Astrocyte of the hippocampus (primary cell): ENCODE measurements at regions not wholly inside any gene's neighbourhood (a gene's known extent, or its start where the extent isn't known, plus 50 kb on each side); places are given as distances from the start of the nearest gene placed in this dataset.
"Not testable (repeated sequence)": the region's sequence is repeated elsewhere in the genome, so short reads cannot be mapped to it uniquely, and the experiment has no call there.

Experiments used
- DNase-seq: peaks from one replicate; pipeline ENCODE4 v3.0.0; 2011; ENCODE audit warnings: low read depth, low spot score

DNA sequence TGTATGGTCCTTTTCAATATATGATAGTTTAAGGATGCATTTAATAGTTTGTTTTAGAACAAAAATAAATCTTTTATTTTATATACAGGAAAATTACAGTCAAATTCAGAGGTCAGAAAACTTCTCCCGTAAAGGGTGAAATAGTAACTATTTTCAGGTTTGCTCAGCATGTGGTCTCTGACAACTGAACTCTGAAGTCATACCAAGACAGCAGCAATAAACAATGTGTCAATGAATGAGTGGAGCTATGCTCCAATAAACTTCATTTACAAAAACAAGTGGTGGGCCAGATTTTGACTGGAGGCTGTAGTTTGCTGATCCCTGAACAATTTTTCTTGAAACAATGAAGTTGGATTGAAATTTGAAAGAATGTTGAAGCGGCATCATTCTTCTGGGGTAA lies 123.6 kb downstream of the ZNF248 start:
- DNase-seq, result no peak

DNA sequence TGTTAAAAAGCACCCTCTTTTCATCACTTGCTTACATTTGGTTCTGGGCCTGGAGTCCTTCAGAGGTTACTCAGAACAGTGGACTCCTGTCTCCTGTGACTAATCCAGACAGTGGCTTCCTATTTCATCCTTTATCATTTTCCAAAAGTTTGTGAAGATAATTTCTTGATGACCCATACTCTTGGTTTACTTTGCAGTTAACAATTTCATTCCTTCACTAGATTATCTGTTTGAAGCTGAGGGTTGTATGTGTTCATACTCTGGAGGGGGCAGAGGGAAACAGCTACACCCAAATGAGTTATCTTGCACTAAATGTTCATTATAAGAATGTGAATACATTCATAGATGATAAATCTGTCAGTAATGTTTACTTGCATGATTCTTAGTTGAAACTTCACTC lies 124.7 kb downstream of the ZNF248 start:
- DNase-seq, result no peak

DNA sequence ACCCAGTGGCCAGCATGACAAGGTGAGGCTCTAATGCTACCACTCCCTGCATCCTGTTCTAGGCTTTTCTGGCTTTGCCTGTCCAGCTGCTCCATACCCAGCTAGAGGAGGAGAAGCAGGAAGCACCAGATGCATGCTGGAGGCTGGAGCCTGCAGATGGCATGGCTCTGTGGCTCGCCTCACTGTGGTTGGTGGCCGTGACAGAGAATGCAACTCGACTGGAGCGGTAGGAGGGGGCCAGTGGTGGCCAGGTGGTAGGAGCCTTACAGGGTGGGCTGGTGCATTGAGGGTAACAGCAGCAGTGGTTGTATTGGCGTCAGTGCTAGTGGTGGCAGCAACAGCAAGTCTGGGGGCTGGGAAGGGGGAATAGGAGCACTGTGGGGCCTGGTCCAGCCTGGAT lies 128.6 kb downstream of the ZNF248 start:
- no peak for DNase-seq

DNA sequence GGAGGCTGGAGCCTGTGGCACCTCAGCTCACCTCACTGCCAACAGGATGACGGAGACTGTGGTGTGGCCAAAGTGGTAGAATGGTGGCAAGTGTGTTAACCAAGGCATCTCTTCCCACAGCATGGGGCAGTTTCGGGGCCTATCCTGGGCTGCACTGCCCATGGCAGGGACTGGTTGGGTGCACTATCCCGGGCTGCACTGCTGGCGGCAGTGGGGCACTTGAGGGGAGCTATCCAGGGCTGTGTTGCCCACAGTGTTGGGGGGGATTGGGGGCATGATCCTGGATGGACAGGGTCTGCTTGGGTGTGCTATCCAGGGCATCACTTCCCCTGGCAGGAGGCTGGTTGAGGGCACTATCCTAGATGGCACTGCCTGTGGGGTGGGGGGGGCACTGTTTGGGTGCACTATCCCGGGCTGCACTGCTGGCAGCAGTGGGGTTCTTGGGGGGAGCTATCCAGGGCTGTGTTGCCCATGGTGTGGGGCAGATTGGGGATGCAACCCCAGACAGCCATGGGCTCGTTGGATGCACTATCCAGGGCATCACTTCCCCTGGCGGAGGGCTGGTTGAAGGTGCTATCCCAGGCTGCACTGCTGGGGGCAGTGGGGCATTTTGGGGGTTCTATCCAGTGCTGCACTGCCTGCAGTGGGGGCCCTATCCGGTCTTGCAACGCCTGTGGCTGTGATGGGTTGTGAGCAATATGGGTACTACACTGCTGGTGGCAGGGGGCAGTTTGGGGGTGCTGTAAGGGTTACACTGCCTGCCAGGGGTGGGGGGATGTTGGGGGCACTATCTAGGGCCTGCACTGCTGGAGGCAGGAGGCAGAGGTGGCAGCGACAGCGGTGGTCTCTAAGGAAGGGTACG lies 129.7 kb downstream of the ZNF248 start:
- no peak for DNase-seq

DNA sequence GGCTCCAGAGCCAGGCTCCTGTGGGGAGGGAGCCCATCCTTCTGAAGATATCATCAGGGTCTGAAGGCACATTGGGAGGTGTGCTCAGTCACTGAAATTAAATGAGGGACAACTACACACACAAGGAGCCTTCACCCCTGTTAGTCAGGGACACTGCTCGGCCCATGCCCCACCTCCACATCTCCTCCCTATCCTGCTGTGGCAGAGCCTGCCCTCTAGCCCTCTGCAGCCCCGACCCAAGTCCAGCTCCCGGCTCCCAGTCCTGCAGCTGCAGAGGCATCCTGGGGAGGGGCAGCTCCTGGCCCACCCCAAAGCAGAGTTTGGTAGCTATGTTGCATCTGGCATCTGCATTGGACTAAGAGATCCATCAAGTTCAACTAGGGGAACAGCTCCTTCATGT lies 136.3 kb downstream of the ZNF248 start:
- no peak for DNase-seq

DNA sequence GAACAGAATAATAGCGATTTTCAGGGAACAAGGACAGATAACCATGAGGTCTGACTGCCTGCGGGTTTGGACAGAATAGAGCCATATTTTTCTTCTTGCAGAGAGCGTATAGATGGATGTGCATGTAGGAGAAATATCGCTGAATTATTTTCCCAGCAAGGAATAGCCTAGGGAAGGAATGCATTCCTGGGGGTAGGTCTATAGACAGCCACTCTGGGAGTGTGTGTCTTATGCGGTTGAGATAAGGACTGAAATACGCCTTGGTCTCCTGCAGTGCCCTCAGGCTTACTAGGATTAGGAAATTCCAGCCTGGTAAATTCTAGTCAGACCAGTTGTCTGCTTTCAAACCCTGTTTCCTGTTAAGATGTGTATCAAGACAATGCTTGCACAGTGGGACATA lies 139.3 kb downstream of the ZNF248 start:
- DNase-seq, result not testable (repeated sequence)

DNA sequence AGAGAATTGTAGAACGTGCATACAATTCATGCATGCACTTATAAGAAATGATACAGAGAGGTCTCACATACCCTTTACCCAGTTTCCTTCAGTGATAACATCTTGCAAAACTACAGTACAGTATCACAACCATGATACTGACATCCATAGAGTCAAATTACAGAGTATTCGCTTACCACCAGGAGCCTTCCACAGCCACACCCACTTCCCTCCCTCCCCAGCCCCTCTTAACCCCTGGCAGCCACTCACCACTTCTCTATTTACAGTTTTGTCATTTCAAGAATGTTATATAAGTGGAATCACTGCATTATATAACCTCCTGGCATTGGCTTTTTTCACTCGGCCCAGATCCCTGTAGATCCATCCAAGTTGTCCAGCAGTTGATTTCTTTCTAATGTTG lies 143.8 kb downstream of the ZNF248 start:
- DNase-seq, result no peak

DNA sequence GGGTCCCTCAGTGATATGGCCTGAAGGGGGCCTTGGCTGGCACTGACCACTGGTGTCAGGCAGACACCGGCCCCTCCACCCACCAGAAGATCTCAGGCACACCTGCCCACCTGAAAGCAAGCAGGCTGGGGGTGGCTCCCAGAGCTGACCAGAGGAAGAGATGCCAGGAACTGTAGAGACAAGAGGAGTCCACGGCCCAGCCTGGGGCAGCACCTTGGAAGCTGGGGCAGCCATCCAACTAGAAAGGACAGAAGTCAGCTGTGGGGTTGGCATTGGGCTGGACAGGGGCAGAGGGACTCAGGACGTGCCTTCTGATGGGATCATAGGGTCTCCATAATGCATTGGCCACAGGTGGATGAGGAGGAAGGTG lies 144.3 kb downstream of the ZNF248 start:
- no peak for DNase-seq

DNA sequence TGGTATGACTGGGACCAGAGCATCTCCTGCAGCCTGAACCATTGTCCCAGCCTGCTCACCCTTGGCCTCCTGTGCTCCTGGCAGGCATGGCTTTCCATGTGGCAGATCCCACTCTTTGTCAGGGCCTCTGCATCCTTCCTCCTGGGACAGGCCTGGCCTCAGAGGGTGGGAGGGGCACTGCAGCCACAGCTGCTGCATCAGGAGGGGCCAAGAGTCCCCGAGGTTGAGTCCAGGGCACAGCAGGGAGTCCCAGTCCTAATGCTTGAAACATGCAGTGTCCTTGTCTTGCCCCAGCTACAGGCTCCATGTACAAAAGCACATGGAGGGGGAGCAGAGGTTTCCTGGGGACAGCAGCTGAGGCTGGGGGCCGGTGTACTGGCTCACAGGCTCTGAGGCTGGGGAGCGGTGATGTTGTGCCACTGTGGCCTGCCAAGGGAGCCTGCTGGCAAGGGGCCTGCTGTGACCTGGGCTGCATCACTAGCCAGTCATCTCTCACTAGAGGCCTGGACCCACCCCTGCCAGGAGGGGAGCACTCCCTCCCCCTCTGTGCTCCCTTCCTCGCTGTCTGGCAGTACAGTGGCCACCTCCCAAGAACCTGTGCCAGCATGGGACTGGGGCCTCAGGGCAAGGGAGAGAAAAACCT lies 144.8 kb downstream of the ZNF248 start:
- DNase-seq, result no peak

DNA sequence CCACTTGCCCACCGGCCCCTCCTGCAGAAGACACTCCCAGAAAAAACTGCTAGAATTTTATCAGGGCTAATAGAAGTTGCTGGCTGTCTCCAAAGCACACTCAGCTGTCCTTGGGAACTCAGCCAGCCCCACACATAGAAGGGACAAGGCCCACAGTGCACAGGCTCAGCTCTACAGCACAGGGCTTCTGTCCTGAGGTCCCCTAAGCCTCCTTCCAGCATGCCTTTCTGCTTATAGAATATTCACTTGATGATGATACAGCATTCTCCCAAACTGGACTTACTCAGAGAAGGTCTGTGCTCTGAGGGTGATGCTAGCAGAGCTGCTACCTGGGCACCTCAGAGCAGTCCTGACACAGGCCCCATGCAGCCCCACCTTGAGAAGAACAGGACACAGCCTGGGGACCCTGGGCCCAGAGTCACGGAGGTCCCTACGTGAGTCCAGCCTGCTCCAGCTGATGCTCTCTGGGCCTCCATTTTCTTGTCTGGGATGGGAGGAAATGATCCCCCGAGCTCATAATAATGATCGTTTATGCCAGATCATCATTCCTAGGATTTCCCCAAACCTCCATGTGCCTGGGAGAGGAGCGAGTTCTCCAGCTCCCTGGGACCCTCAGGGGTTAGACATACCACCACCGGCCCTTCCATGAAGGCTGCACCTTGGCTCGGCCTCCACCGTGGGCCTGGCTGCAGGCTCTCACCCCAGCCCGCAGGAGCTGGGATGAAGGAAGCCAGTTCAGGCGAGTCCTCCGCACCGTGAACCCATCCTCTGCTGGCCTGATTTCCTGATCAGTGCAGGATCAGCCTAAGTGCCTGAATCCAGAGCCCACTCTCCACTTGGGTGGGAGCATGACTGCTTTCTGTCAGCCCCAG lies 145.6 kb downstream of the ZNF248 start:
- no peak for DNase-seq

DNA sequence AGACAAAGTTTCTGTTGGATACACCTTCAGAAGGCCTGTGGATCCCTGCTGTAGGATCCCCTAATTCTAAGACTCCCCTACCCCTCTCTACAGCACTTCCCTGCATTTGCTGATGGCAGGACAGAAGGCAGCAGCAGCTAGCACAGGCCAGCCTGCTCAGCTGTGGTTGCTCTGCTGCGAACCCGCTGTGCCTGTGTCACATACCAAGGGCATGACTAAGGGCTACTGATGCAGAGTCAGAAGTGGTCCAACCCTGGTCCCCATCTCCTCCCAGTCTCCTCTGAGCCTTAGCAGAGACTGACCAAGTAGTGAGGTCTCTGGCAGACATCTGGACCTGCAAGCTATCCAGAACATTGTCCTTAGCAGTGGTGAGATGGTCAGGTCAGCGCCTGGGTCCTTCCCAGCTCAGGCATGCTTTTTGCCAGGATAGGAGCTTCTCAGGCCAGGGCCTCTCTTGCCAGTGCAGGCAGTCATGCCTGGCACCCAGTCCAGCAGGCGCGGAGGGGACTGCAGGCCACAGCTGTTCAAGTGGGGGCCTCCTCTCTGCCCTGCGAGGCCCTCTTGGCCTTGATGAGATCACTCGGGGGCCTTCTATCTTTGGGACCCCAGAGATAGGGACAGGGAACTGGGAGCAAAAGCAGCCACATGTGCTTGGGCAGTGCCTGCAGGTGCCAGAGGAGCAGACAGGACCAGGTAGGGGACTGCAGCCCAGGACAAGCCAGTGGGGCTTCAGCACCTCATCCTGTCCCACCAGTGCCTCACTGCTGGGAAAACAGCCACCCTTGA lies 146.4 kb downstream of the ZNF248 start:
- DNase-seq, result no peak

DNA sequence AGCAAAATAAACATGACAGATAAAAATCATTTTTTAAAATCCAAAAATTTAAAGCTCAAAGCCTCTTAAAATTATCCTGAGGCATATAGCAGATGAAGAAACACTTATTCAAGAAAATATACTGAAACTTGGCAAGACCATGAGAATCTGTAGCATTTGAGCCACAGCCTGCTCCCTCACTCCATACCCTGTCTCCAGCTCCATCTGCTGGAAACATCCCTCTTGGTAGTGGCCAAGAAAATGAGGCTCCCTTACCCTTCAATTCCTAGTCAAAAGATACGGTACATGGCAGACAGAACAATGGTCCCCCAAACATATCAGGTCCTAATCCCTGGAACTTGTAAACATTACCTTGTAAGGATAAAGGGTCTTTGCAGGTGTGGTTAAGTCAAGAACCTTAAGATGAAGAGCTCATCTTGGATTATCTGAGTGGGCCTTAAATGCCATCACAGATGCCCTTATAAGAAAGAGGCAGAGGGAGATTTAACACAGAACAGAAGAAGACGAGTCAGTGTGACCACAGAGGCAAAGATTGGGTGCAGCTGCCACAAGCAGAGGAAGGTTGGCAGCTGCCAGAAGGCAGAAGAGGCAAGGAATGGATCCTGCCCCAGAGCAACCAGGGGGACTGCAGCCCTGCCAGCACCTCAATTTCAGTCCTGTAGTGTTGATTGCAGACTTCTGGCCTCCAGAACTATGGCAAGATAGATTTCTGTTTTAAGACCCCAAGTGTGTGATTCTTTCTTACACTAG lies 149.4 kb downstream of the ZNF248 start:
- no peak for DNase-seq

DNA sequence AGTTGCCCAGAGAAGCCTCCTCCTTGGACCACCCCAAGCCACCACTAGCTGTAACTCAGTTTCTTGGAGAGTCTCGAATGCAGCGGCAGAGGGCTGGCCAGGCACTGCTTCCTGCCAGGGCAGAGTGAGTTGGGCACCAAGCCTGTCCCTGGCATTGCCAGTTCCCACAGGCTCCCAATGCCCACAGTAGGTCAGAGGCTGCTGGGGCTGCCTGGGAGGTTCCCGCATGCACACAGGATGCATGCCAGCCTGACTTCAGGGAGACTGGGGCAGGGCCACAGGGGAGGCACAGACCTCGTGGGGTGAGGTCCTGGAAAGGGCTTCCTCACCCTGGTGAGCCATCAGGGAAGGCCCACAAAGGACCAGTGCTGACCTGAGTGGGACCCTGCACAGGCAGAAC lies 152.8 kb downstream of the ZNF248 start:
- DNase-seq, result no peak

DNA sequence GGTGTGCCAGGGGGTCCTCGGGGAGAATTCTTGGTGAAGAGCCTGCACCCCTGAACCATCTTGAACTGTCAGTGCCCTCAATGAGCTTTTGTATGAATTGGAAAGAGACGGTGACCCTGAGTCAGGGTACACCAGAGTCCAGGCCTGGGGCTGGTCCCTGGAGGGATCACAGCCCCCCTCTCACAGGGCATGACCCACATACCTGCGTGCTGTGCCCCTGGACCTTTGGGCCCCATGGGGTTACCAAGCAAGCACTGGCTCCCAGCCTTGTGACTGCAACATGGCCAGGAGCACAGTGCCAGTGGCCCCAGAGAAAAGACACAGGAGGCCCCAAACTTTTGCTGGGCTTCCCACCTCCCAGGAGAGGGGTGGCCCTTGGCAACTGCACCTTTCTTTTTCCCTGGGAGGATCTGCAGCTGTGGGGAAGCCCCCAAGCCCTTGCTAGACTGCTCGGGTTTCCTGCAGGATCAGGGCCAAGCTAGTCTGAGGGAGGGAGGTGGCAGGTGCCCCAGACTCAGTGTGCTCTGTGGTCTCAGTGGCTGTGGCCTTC lies 153.5 kb downstream of the ZNF248 start:
- no peak for DNase-seq

DNA sequence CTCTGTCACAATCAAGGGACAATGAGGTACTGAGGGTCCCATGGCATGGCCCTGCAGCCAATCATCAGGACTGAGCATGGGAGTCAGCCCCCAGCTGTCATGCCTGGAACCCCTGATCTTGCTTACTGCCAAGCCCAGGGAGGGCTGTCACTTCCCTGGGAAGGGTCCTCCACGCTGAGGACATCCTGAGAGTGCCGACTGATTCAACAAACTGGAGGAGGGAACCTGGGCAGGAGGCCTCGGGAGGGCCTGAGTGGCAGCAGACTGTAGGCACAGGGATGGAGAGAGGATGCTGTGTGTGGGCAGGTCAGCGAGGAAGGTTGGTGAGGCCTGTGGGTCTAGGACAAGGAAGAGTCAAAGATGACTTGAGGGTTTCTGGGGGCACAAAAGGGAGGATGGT lies 154.3 kb downstream of the ZNF248 start:
- no peak for DNase-seq

DNA sequence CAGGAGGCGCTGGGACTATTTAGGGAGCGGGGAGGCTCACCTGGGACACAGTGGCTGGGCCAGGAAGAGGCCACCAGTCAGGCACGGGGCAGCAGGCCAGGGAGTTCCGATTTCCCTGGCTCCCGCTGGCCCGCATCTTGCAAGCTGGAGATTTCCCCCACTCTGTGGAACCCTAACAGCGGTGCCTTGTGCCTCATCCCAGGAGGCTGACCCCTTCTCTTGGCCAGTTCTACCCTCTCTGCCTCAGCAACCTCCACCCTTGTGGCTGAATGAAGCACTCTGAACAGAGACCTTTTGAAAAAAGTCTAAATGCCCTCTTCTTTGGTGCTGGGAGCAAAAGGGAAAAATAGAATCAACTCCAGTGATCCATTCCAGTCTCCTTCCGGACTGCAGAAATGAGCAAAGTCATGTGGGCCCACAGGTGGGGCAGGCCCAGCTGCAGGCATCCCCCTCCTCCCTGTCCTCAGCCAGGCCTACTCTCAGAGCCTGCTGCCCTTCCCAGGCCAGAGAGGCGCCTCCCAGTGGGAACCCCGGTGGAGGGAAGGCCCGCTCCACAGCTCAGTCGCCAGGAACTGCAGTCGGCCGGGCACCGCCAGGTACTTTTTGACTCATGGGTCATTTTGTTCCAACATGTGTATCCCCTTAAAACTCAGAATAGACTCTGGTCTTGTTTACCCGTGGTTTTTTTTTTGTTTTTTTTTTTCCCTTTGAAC lies 155.5 kb downstream of the ZNF248 start:
- DNase-seq, result no peak

DNA sequence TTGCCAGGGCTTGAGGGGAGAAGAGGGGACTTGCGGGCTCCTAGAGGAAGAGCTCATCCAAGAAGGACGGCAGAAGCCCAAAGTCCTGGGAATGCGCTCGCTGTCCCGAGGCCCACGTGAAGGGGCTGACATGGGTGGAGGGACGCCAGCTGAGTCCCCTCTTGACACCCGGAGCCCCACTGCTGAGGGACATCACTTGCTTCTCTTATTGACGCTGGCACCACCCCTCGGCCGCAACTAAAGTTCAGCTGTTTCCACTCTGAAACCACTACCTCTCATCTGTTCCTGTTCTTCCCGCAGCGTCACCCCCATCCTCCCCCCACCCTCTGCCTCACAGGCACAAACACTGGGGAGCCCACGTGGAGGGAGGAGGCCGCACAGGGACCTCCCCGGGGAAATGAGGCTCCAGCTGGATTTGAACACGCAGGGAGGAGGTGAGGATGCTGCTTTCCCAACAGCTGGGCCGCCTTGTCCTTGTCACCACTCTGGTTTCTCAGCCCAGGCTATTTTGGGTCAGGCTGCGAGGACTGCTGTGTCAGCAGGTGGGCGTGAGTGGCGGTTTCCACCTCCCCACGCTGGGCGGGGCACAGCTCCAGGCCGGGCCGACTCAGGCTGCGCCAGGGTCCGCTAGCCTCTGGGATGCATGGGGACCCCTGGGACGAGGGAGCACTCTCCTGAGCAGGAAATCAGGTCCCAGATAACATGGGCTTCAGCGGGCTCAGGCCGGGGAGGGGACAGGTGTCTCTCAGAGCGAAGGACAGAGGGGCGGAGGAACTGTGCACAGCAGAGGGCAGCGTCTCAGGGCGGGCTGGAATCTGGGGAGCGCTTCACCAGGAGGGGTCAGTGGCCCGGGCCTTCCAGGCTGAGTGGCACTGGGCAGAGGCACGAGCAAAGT lies 156.3 kb downstream of the ZNF248 start:
- no peak for DNase-seq

DNA sequence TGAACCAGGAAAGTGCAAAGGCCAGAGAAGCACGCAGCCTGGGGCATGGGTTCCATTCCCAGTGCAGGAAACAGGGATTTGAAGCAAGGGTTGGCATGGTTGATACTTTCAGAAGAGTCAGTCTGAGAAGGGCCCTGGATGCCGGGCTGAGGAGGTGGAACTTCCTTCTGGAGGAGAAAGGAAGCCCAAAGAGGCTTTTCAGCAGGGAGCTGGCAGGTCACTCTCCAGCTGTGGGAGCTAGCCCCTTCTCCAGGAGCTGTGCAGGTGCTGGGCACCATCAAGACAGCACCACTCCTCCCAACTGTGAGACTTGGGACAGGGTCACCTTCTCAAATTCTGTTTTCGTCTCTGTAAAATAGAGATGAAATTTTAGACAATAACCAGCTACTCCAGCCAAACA lies 169.8 kb downstream of the ZNF248 start:
- DNase-seq, result no peak
